ENCODE measurements at regions not wholly inside any gene's neighbourhood (a gene's known extent, or its start where the extent isn't known, plus 50 kb on each side); places are given as distances from the start of the nearest gene placed in this dataset.

DNA sequence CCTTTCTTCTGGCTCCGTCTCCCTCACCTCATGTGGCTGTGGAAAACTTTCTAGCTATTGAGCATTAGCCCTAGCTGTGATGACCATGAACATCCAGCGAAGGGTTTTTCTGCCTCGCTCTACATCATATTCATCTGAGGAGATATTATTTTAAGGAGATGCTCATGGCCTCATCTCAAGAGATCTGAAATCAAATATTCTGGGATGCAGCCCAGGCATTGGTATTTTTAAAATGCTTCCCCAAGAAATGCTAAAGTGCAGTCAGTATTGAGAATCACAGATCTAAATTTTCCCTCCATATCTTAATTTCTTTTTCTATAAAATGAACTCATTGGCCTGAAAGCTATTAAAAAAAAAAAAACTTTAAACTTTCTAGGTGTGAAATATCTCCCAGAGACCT, 238.2 kb upstream of the CELF2 start:
- WGBS, 2 donors, result 77 to 79% methylated on average over 3 of the region's 3 CpGs
- TF ChIP-seq, protein P1, sequence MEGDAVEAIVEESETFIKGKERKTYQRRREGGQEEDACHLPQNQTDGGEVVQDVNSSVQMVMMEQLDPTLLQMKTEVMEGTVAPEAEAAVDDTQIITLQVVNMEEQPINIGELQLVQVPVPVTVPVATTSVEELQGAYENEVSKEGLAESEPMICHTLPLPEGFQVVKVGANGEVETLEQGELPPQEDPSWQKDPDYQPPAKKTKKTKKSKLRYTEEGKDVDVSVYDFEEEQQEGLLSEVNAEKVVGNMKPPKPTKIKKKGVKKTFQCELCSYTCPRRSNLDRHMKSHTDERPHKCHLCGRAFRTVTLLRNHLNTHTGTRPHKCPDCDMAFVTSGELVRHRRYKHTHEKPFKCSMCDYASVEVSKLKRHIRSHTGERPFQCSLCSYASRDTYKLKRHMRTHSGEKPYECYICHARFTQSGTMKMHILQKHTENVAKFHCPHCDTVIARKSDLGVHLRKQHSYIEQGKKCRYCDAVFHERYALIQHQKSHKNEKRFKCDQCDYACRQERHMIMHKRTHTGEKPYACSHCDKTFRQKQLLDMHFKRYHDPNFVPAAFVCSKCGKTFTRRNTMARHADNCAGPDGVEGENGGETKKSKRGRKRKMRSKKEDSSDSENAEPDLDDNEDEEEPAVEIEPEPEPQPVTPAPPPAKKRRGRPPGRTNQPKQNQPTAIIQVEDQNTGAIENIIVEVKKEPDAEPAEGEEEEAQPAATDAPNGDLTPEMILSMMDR (IDR thresholded peaks at IDR 0.05), result no peak
- DNase-seq (no peak), ATAC-seq (no peak), FAIRE-seq (no peak)
- Histone ChIP-seq H3K9me3 (no peaks in the 10 kb centered on the region), H3K4me1 (no peaks in the 10 kb centered on the region), H3K36me3 (no peaks in the 10 kb centered on the region), H3K27me3 (no peaks in the 10 kb centered on the region), H3K27ac (no peak overlapping the region), H3K4me3 (no peak overlapping the region)
- intact Hi-C loops (cut with DNase I), result no loop called here

DNA sequence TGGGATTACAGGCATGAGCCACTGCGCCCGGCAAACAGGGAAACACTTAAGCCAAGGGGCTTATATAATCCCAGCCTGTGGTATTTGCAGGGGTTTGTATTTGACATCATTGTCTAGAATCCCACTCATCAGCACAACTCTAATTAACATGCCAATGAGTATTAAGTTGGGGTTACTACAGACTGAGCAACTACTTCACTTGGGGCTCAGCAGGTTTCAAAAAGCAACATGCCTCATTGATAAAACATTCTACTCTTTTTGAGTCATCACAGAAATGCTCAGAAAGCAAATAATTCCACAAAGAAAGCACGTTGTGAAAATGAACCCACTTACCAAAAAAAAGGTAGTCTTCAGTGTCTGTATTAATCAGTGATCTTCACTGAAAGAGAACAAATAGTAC, 236.9 kb upstream of the CELF2 start:
- H3K27me3 ChIP-seq, result no peaks in the 10 kb centered on the region
- no peaks in the 10 kb centered on the region for H3K36me3 ChIP-seq
- intact Hi-C loops (cut with DNase I), result no loop called here
- WGBS, 2 donors, result 69 to 77% methylated on average over 3 of the region's 3 CpGs
- ATAC-seq (no peak), DNase-seq (no peak), FAIRE-seq (no peak)
- TF ChIP-seq, protein P1 (IDR thresholded peaks at IDR 0.05), result no peak
- no peaks in the 10 kb centered on the region for H3K4me1 ChIP-seq
- H3K4me3 ChIP-seq, result no peak overlapping the region
- H3K9me3 ChIP-seq, result no peaks in the 10 kb centered on the region
- H3K27ac ChIP-seq, result no peak overlapping the region

DNA sequence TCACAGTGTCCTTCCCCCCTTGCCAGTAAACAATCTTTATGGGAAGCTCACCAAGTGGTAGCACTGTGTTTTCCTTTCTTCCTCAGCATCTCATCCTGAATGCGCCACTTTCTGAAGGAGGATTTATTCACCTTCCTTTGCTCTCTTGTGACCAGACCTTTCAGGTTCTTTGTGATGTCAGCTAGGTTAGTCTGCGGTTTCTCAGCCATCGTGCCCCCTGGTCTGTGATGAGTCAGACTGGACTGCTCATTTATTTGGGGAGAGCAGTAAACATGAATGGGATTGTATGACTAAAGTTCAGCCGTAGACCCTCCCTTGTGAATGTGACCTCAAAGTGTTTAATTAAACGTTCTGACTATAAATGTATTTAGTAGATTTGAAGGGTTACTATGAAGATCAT, 235.1 kb upstream of the CELF2 start:
- intact Hi-C loops (cut with DNase I), result no loop called here
- WGBS, 2 donors, result 64 to 68% methylated on average over 5 of the region's 5 CpGs
- H3K4me1 ChIP-seq, result no peaks in the 10 kb centered on the region
- DNase-seq (no peak), ATAC-seq (no peak), FAIRE-seq (no peak)
- TF ChIP-seq, protein P1 (IDR thresholded peaks at IDR 0.05), result no peak
- no peaks in the 10 kb centered on the region for H3K36me3 ChIP-seq
- no peak overlapping the region for H3K4me3 ChIP-seq
- H3K9me3 ChIP-seq, result no peaks in the 10 kb centered on the region
- no peak overlapping the region for H3K27ac ChIP-seq
- H3K27me3 ChIP-seq, result no peaks in the 10 kb centered on the region

DNA sequence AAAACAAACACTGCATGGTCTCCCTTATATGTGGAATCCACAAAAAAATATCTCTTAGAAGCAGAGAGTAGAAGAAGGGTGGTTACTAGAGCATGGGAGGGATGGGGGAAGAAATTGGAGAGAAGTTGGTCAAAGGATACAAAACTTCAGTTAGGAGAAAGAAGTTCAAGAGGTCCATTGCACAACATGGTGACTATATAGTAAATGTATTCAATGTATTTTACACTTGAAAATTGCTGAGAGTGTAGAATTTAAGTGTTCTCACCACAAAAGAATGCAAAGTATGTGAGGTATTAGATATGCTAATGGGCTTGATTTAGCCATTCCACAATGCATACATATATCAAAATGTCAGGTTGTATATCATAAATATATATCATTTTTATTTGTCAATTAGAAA, 232.0 kb upstream of the CELF2 start:
- no peak for FAIRE-seq
- no peak for DNase-seq
- TF ChIP-seq, protein P1 (IDR thresholded peaks at IDR 0.05), result no peak
- no peaks in the 10 kb centered on the region for H3K36me3 ChIP-seq
- intact Hi-C loops (cut with DNase I), result no loop called here
- H3K9me3 ChIP-seq, result no peaks in the 10 kb centered on the region
- no peaks in the 10 kb centered on the region for H3K4me1 ChIP-seq
- no peak for ATAC-seq
- H3K4me3 ChIP-seq, result no peak overlapping the region
- peaks cover 0 to 3% (median 0%) of the 10 kb centered on the region in 4 donors for H3K27me3 ChIP-seq
- no peak overlapping the region for H3K27ac ChIP-seq

DNA sequence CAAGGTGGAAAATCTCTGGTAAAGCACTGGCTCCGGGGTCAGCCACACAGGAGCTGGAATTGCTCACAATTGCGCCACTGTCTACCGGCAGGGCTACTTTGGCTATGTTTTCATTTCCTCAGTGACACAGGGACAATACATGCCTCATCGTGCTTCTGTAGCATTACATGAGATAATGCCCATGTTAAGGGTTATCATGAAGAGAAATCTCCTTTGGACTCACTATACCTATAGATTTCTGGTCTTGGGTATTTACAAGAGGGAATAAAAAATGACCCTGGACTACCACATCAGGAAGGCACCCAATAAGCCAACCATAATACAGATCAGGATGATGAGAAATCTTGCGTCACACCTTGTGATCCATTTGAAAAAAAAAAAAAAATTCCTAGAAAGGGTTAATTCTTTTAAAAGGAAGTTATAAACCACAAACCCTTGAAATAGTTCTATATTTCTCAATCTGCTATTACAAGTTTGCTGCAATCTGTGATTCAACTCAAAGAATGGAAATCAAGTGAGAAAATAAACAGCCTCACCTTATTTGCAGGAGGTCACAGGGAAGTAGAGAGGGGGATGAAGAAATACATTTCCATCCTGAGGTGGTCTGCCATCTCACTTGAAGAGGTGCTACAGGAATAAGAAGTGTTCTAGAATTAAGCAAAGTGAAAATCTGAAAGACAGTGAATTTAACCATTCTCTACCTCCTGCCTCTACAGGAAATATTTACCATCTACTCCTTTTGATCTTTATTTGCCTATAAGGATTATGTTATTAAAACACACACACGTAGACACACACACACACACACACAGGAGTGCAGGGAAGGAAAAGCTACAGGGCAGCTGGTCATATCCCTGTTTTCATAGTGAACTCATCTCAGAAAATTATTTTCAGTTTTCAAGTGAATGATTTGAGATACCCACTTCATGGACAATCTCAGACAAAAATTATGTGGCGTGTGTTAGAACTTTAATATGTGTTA, 231.3 kb upstream of the CELF2 start:
- Histone ChIP-seq H3K36me3 (no peaks in the 10 kb centered on the region), H3K4me3 (no peak overlapping the region), H3K4me1 (no peaks in the 10 kb centered on the region), H3K9me3 (no peaks in the 10 kb centered on the region), H3K27ac (no peak overlapping the region), H3K27me3 (peaks cover 0 to 4% (median 0%) of the 10 kb centered on the region in 4 donors)
- no peak for FAIRE-seq
- intact Hi-C loops (cut with DNase I), result no loop called here
- DNase-seq, result no peak
- ATAC-seq, result no peak
- TF ChIP-seq, protein P1 (IDR thresholded peaks at IDR 0.05), result no peak
- 66 to 71% methylated on average over 7 of the region's 7 CpGs for WGBS, 2 donors
